HepG2 (cell line): ENCODE measurements at regions not wholly inside any gene's neighbourhood (a gene's known extent, or its start where the extent isn't known, plus 50 kb on each side); places are given as distances from the start of the nearest gene placed in this dataset.

Source experiments
- ATAC-seq: fragments of 200-7000 bp; cut with Tn5 transposase; 3 replicates; pipeline ENCODE4 v1.9.1; 2020; ENCODE audit warnings: mild to moderate bottlenecking, moderate library complexity
- BruUV-seq: library from RNA; stranded (reverse); fragments of 400-500 nt; replicated peaks from 2 replicates; lab custom pipeline; 2021; lab: Mats Ljungman, UMichigan
- CTCF ChIA-PET: fragments of 300-600 bp; formaldehyde crosslinking; extraction: SDS; loops from one replicate; lab custom pipeline; 2021; ENCODE audit warnings: low total read pairs, inconsistent platforms, low intra/inter-chr PET ratio; lab: Yijun Ruan, JAX
- POLR2A ChIA-PET: fragments of 350-600 bp; sonication (Branson Sonifier 250); formaldehyde crosslinking; loops from one replicate; lab custom pipeline; 2020; ENCODE audit warnings: antibody characterized with exemption, inconsistent platforms; lab: Yijun Ruan, JAX
- DNase-seq: peaks from one replicate; pipeline ENCODE4 v3.0.0-alpha.2; 2015; ENCODE audit warnings: low spot score
- FAIRE-seq: peaks from 3 replicates; lab custom pipeline; 2011; peaks lifted over from hg19 to GRCh38; lab: Jason Lieb, UNC
- H2AFZ ChIP-seq: one replicate; pipeline ENCODE4 v1.6.1; 2011; ENCODE audit warnings: low read length, inconsistent platforms
- H3K27ac ChIP-seq: fragments of 300-600 bp; 3 replicates; pipeline ENCODE4 v1.8.0; 2011; ENCODE audit warnings: mixed run types, mild to moderate bottlenecking, mixed read lengths, low read length, inconsistent platforms; ENCODE audit not compliant: insufficient read depth; ENCODE audit errors: extremely low read length
- H3K27me3 ChIP-seq, 2 experiments: fragments of 200-600 bp in 1 of 2; 2 replicates in 1 of 2; 3 replicates in 1 of 2; pipeline versions ENCODE4 v1.6.0 to v1.8.0; 2011; ENCODE audit warnings: low read length in 2 of 2, mild to moderate bottlenecking in 2 of 2, moderate library complexity in 2 of 2, inconsistent platforms in 1 of 2; ENCODE audit not compliant: insufficient read depth in 2 of 2, control insufficient read depth in 1 of 2
- H3K36me3 ChIP-seq, 2 experiments: fragments of 200-600 bp in 1 of 2; replicated peaks in 1 of 2; 2 replicates in 1 of 2; 3 replicates in 1 of 2; pipeline versions ENCODE4 v1.5.1 to v1.8.0; 2011; ENCODE audit warnings: low read length in 2 of 2, inconsistent platforms in 1 of 2; ENCODE audit not compliant: insufficient read depth in 2 of 2, control insufficient read depth in 1 of 2
- H3K4me1 ChIP-seq: 2 replicates; pipeline ENCODE4 v1.5.1; 2012; ENCODE audit warnings: low read length, inconsistent platforms; ENCODE audit not compliant: insufficient read depth
- H3K4me2 ChIP-seq: 2 replicates; pipeline ENCODE4 v1.6.0; 2011; ENCODE audit warnings: low read depth, low read length, inconsistent platforms
- H3K4me3 ChIP-seq, 3 experiments: fragments of 200-600 bp in 1 of 3; sonication (generic), shearing (Covaris generic) in 1 of 3; replicated peaks in 1 of 3; 2 replicates each; pipeline ENCODE4 v1.5.1; 2011 to 2016; ENCODE audit warnings: low read length in 3 of 3, inconsistent platforms in 2 of 3, low read depth in 2 of 3, mild to moderate bottlenecking in 2 of 3, control low read depth in 1 of 3, mixed read lengths in 1 of 3; ENCODE audit not compliant: insufficient read depth in 1 of 3
- H3K79me2 ChIP-seq: one replicate; pipeline ENCODE4 v1.6.1; 2011; ENCODE audit warnings: low read length, inconsistent platforms; ENCODE audit not compliant: insufficient read depth
- H3K9ac ChIP-seq: 2 replicates; pipeline ENCODE4 v1.6.0; 2011; ENCODE audit warnings: mild to moderate bottlenecking, low read depth, low read length, inconsistent platforms; ENCODE audit not compliant: insufficient read depth
- H3K9me3 ChIP-seq: 2 replicates; pipeline ENCODE4 v1.5.1; 2012; ENCODE audit warnings: mild to moderate bottlenecking, low read length
- H4K20me1 ChIP-seq: 2 replicates; pipeline ENCODE4 v1.6.0; 2011; ENCODE audit warnings: inconsistent platforms, mild to moderate bottlenecking, low read length, moderate library complexity; ENCODE audit not compliant: insufficient read depth
- DPF2 ChIP-seq: sonication (generic); formaldehyde crosslinking; IDR thresholded peaks from 2 replicates; pipeline ENCODE4 v1.4.0; 2020; ENCODE audit warnings: mild to moderate bottlenecking, low read depth, missing genetic modification reagents, borderline replicate concordance
- DZIP1 ChIP-seq: sonication (generic); formaldehyde crosslinking; IDR thresholded peaks from 2 replicates; pipeline ENCODE4 v1.5.0; 2020; ENCODE audit warnings: mild to moderate bottlenecking, missing genetic modification reagents
- GATAD1 ChIP-seq: IDR thresholded peaks from 2 replicates; pipeline ENCODE4 v1.6.1; 2016; ENCODE audit warnings: missing genetic modification reagents, missing compliant biosample characterization
- HCFC1 ChIP-seq: fragments of 150-350 bp; IDR thresholded peaks from 2 replicates; pipeline ENCODE4 v1.6.1; 2014; ENCODE audit warnings: low read depth, low read length
- JUND ChIP-seq: sonication (generic); formaldehyde crosslinking; IDR thresholded peaks from 2 replicates; pipeline ENCODE4 v1.8.0; 2022; ENCODE audit warnings: mild to moderate bottlenecking, missing genetic modification reagents
- KLF15 ChIP-seq: sonication (generic); formaldehyde crosslinking; IDR thresholded peaks from 2 replicates; pipeline ENCODE4 v1.8.1; 2023; ENCODE audit warnings: borderline replicate concordance, mild to moderate bottlenecking, inconsistent platforms, missing genetic modification reagents, mixed read lengths
- MXD4 ChIP-seq: IDR thresholded peaks from 2 replicates; pipeline ENCODE4 v1.6.1; 2016; ENCODE audit warnings: mild to moderate bottlenecking, missing biosample characterization, missing genetic modification reagents
- NBN ChIP-seq: fragments of 450-650 bp; conservative IDR thresholded peaks from 2 replicates; pipeline ENCODE4 v1.6.1; 2017
- NONO ChIP-seq, 2 experiments: fragments of 450-650 bp in 1 of 2; sonication (generic) in 1 of 2; formaldehyde crosslinking in 1 of 2; IDR thresholded peaks in 1 of 2; conservative IDR thresholded peaks in 1 of 2; 2 replicates each; pipeline versions ENCODE4 v1.6.1 to v1.8.0; 2017 to 2022; ENCODE audit warnings: mild to moderate bottlenecking in 1 of 2, missing genetic modification reagents in 1 of 2, moderate library complexity in 1 of 2
- POLR2AphosphoS5 ChIP-seq: IDR thresholded peaks from 2 replicates; pipeline ENCODE4 v1.6.1; 2012; ENCODE audit warnings: low read depth, low read length
- PRPF4 ChIP-seq: fragments of 200-400 bp; formaldehyde crosslinking; IDR thresholded peaks from 2 replicates; pipeline ENCODE4 v1.6.1; 2016; ENCODE audit warnings: low read length, low read depth; ENCODE audit not compliant: poor library complexity, severe bottlenecking
- RARA ChIP-seq: IDR thresholded peaks from 2 replicates; pipeline ENCODE4 v1.6.1; 2016; ENCODE audit warnings: missing genetic modification reagents, missing compliant biosample characterization
- STAT5B ChIP-seq: sonication (generic); formaldehyde crosslinking; IDR thresholded peaks from 2 replicates; pipeline ENCODE4 v1.4.0; 2020; ENCODE audit warnings: missing genetic modification reagents
- ZBTB14 ChIP-seq: sonication (generic); formaldehyde crosslinking; IDR thresholded peaks from 2 replicates; pipeline ENCODE4 v1.4.0; 2020; ENCODE audit warnings: missing genetic modification reagents
- ZNF232 ChIP-seq: sonication (generic); formaldehyde crosslinking; IDR thresholded peaks from 2 replicates; pipeline ENCODE4 v1.4.0; 2020; ENCODE audit warnings: missing genetic modification reagents, borderline replicate concordance
- ZNF317 ChIP-seq: sonication (generic); formaldehyde crosslinking; IDR thresholded peaks from 2 replicates; pipeline ENCODE4 v1.5.0; 2020; ENCODE audit warnings: mild to moderate bottlenecking, missing genetic modification reagents
- ZNF460 ChIP-seq: sonication (generic); formaldehyde crosslinking; IDR thresholded peaks from 2 replicates; pipeline ENCODE4 v1.5.1; 2020; ENCODE audit warnings: missing genetic modification reagents, mild to moderate bottlenecking, borderline replicate concordance
- ZNF556 ChIP-seq: sonication (generic); formaldehyde crosslinking; IDR thresholded peaks from 2 replicates; pipeline ENCODE4 v1.4.0; 2020; ENCODE audit warnings: mild to moderate bottlenecking, missing genetic modification reagents, borderline replicate concordance
- ZNF768 ChIP-seq: sonication (generic); formaldehyde crosslinking; IDR thresholded peaks from 2 replicates; pipeline ENCODE4 v1.4.0; 2020; ENCODE audit warnings: missing genetic modification reagents
- ZNF775 ChIP-seq: sonication (generic); formaldehyde crosslinking; IDR thresholded peaks from 2 replicates; pipeline ENCODE4 v1.4.0; 2020; ENCODE audit warnings: missing genetic modification reagents, mild to moderate bottlenecking, moderate library complexity, borderline replicate concordance
- in situ Hi-C: cut with HindIII; loops from 2 replicates; pipeline ENCODE4 v1.10.0; 2017; ENCODE audit warnings: low pct_unique_long_range_greater_than_20kb; ENCODE audit not compliant: extremely low pct_ligation_motif_present
- intact Hi-C: fragments of 100-400 bp; cut with micrococcal nuclease; formaldehyde crosslinking; loops from one replicate; pipeline ENCODE4 v1.10.0; 2022; ENCODE audit not compliant: unreplicated experiment

- H3K9ac ChIP-seq = no peak overlapping the region
- no peak overlapping the region for H2AFZ ChIP-seq
- ChIA-PET POLR2A (no interaction called here), CTCF (no interaction called here)
- H3K27me3 ChIP-seq = no peaks in the 10 kb centered on the region
- no peak for FAIRE-seq
- no peak overlapping the region for H3K4me2 ChIP-seq
- H3K27ac ChIP-seq = no peak overlapping the region
- H3K4me1 ChIP-seq = no peaks in the 10 kb centered on the region
- ATAC-seq = no peak
- no peak overlapping the region for H3K4me3 ChIP-seq
- in situ Hi-C loops = no loop called here
- no TSS peak for BruUV-seq
- H4K20me1 ChIP-seq = no peaks in the 10 kb centered on the region
- no peaks in the 10 kb centered on the region for H3K9me3 ChIP-seq
- no peak for DNase-seq
- no peak for TF ChIP-seq RARA (CRISPR knock-in tag)
- TF ChIP-seq ZNF768 (CRISPR knock-in tag) = no peak
- TF ChIP-seq JUND (CRISPR knock-in tag) = no peak
- TF ChIP-seq STAT5B (CRISPR knock-in tag) = no peak
- no peak for TF ChIP-seq ZNF232
- TF ChIP-seq PRPF4 = no peak
- no peak for TF ChIP-seq DZIP1
- no peak for TF ChIP-seq NONO (IDR thresholded peaks at IDR 0.05)
- TF ChIP-seq NONO (CRISPR knock-in tag; conservative IDR thresholded peaks at IDR 0.05) = no peak
- no peak for TF ChIP-seq ZNF460 (CRISPR knock-in tag)
- no peak for TF ChIP-seq ZNF317
- no peak for TF ChIP-seq DPF2 (CRISPR knock-in tag)
- TF ChIP-seq MXD4 = no peak
- no peak for TF ChIP-seq GATAD1 (CRISPR knock-in tag)
- TF ChIP-seq ZNF775 (CRISPR knock-in tag) = no peak
- TF ChIP-seq POLR2AphosphoS5 = no peak
- TF ChIP-seq NBN = no peak
- no peak for TF ChIP-seq HCFC1
- TF ChIP-seq KLF15 = no peak
- no peak for TF ChIP-seq ZNF556
- TF ChIP-seq ZBTB14 (CRISPR knock-in tag) = no peak
- intact Hi-C loops = no loop called here
- no peaks in the 10 kb centered on the region for H3K36me3 ChIP-seq
- no peaks in the 10 kb centered on the region for H3K79me2 ChIP-seq
These were observed 81.0 kb upstream of the CAV2 start for GRCh38 chr7:116418524-116418923.
